Loucy (cell line): ENCODE measurements at regions not wholly inside any gene's neighbourhood (a gene's known extent, or its start where the extent isn't known, plus 50 kb on each side); places are given as distances from the start of the nearest gene placed in this dataset.

Experiments used
- EZH2phosphoT487 ChIP-seq: fragments of 200-600 bp; IDR thresholded peaks from 2 replicates; pipeline ENCODE4 v1.6.1; 2018; ENCODE audit warnings: antibody characterized with exemption, mild to moderate bottlenecking, moderate library complexity, borderline replicate concordance
- TF ChIP-seq, protein P1 (sequence below): fragments of 200-600 bp; sonication (generic); conservative IDR thresholded peaks from 2 replicates; pipeline ENCODE4 v1.5.1; 2014; ENCODE audit warnings: mild to moderate bottlenecking, antibody characterized with exemption, low read length

DNA sequence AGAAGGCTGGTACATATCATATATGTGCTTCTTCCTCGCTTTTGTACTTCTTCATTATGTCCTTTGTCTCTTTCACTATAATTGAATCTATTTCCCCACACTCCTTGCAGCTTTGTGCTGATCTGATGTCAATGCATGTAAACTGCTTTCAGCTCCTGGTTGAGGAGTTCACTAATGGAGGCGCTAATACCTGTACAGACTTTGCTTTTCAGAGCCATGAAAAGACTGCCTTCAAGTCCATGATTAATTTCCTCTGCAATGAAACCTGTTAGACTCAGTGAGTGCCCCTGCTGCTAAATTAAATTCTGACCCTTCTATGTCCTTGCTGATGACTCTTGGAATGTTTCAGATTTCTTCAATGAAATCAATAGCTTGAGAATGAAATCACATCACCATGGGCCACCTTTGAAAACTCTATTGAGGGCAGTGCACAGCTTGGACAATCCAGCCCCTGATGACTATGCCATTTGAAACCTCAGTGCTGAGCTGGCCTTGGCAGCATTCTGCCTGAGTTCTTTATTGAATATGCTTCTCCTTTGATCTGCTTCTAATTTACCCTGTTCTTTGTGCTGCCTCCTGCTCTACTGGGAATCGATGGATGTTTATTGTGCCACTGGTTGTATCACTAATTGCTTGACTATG is 358.2 kb upstream of the DMAC1 start:
- TF ChIP-seq, protein P1, sequence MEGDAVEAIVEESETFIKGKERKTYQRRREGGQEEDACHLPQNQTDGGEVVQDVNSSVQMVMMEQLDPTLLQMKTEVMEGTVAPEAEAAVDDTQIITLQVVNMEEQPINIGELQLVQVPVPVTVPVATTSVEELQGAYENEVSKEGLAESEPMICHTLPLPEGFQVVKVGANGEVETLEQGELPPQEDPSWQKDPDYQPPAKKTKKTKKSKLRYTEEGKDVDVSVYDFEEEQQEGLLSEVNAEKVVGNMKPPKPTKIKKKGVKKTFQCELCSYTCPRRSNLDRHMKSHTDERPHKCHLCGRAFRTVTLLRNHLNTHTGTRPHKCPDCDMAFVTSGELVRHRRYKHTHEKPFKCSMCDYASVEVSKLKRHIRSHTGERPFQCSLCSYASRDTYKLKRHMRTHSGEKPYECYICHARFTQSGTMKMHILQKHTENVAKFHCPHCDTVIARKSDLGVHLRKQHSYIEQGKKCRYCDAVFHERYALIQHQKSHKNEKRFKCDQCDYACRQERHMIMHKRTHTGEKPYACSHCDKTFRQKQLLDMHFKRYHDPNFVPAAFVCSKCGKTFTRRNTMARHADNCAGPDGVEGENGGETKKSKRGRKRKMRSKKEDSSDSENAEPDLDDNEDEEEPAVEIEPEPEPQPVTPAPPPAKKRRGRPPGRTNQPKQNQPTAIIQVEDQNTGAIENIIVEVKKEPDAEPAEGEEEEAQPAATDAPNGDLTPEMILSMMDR = no peak
- TF ChIP-seq EZH2phosphoT487 = no peak
